ENCODE measurements at regions not wholly inside any gene's neighbourhood (a gene's known extent, or its start where the extent isn't known, plus 50 kb on each side); places are given as distances from the start of the nearest gene placed in this dataset.

- ChIA-PET POLR2A (no interaction called here), CTCF (no interaction called here)
- ATAC-seq (no peak), DNase-seq (ENCODE audit: low read depth, low spot score) (no peak)
- Histone ChIP-seq H3K9me3 (ENCODE audit: control insufficient read depth, insufficient read depth, low read depth, low read length) (no peaks in the 10 kb centered on the region), H3K27me3 (ENCODE audit: control insufficient read depth, insufficient read depth, low read length) (no peaks in the 10 kb centered on the region), H3K4me1 (ENCODE audit: control insufficient read depth, insufficient read depth, low read length) (no peaks in the 10 kb centered on the region), H3K36me3 (ENCODE audit: control insufficient read depth, insufficient read depth, low read length) (no peaks in the 10 kb centered on the region), H3K4me3 (ENCODE audit: low read depth in 2 of 2, low read length in 2 of 2) (no peak overlapping the region), H3K27ac (ENCODE audit: low read length) (no peak overlapping the region)
- in situ Hi-C loops (cut with HindIII; ENCODE audit: low pct_unique_long_range_greater_than_20kb, low sequenced_read_pairs) (no loop called here), intact Hi-C loops (cut with micrococcal nuclease; ENCODE audit: unreplicated experiment) (no loop called here)
- BruUV-seq (replicated peaks), result no TSS peak
- TF ChIP-seq SIN3A (IDR thresholded peaks at IDR 0.05; ENCODE audit: borderline replicate concordance, insufficient read depth, low read depth, low read length) (no peak), REST (IDR thresholded peaks at IDR 0.05; ENCODE audit: insufficient read depth in 1 of 2, low read depth in 2 of 2, low read length in 1 of 2) (no peak), CTCF (IDR thresholded peaks at IDR 0.05) (no peak), TCF7L2 (IDR thresholded peaks at IDR 0.05; ENCODE audit: low read depth, low read length) (no peak), POLR2AphosphoS5 (IDR thresholded peaks at IDR 0.05; ENCODE audit: low read depth, low read length) (no peak)
Observed at GRCh38 chr3:72284471-72284870, 499.5 kb upstream of the PROK2 start.

GRCh38 chr3:72282918-72283317, 498.0 kb upstream of the PROK2 start:
- ChIA-PET CTCF (no interaction called here), POLR2A (no interaction called here)
- TF ChIP-seq SIN3A (IDR thresholded peaks at IDR 0.05; ENCODE audit: borderline replicate concordance, insufficient read depth, low read depth, low read length) (no peak), REST (IDR thresholded peaks at IDR 0.05; ENCODE audit: insufficient read depth in 1 of 2, low read depth in 2 of 2, low read length in 1 of 2) (no peak), TCF7L2 (IDR thresholded peaks at IDR 0.05; ENCODE audit: low read depth, low read length) (no peak), CTCF (IDR thresholded peaks at IDR 0.05) (no peak), POLR2AphosphoS5 (IDR thresholded peaks at IDR 0.05; ENCODE audit: low read depth, low read length) (no peak)
- ATAC-seq (no peak), DNase-seq (ENCODE audit: low read depth, low spot score) (no peak)
- Histone ChIP-seq H3K36me3 (ENCODE audit: control insufficient read depth, insufficient read depth, low read length) (no peaks in the 10 kb centered on the region), H3K4me1 (ENCODE audit: control insufficient read depth, insufficient read depth, low read length) (no peaks in the 10 kb centered on the region), H3K4me3 (ENCODE audit: low read depth in 2 of 2, low read length in 2 of 2) (no peak overlapping the region), H3K27ac (ENCODE audit: low read length) (no peak overlapping the region), H3K27me3 (ENCODE audit: control insufficient read depth, insufficient read depth, low read length) (no peaks in the 10 kb centered on the region), H3K9me3 (ENCODE audit: control insufficient read depth, insufficient read depth, low read depth, low read length) (no peaks in the 10 kb centered on the region)
- in situ Hi-C loops (cut with HindIII; ENCODE audit: low pct_unique_long_range_greater_than_20kb, low sequenced_read_pairs), result no loop called here
- intact Hi-C loops (cut with micrococcal nuclease; ENCODE audit: unreplicated experiment), result no loop called here
- no TSS peak for BruUV-seq (replicated peaks)
